VCaP (cell line): ENCODE measurements at regions not wholly inside any gene's neighbourhood (a gene's known extent, or its start where the extent isn't known, plus 50 kb on each side); places are given as distances from the start of the nearest gene placed in this dataset.

Source experiments
- H3K27ac ChIP-seq: fragments of 450-650 bp; 2 replicates; pipeline ENCODE4 v1.5.1; 2017
- CTCF ChIP-seq: fragments of 450-650 bp; conservative IDR thresholded peaks from 2 replicates; pipeline ENCODE4 v1.5.1; 2017; ENCODE audit warnings: mild to moderate bottlenecking, moderate library complexity

- peak overlapping the region; percentile 18; the same call in 1 of the 2 replicates for H3K27ac ChIP-seq
- no peak for TF ChIP-seq CTCF
These were observed 228.9 kb downstream of the ANKRD60 start for GRCh38 chr20:57999465-58000111.

- no peak for TF ChIP-seq CTCF
- H3K27ac ChIP-seq = peak overlapping the region; percentile 18; the same call in 1 of the 2 replicates
These were observed 229.4 kb downstream of the ANKRD60 start for GRCh38 chr20:57998981-57999464.

GRCh38 chr20:57998276-57998675, 230.2 kb downstream of the ANKRD60 start:
- no peak overlapping the region; the same call in 1 of the 2 replicates for H3K27ac ChIP-seq
- TF ChIP-seq CTCF = no peak

DNA sequence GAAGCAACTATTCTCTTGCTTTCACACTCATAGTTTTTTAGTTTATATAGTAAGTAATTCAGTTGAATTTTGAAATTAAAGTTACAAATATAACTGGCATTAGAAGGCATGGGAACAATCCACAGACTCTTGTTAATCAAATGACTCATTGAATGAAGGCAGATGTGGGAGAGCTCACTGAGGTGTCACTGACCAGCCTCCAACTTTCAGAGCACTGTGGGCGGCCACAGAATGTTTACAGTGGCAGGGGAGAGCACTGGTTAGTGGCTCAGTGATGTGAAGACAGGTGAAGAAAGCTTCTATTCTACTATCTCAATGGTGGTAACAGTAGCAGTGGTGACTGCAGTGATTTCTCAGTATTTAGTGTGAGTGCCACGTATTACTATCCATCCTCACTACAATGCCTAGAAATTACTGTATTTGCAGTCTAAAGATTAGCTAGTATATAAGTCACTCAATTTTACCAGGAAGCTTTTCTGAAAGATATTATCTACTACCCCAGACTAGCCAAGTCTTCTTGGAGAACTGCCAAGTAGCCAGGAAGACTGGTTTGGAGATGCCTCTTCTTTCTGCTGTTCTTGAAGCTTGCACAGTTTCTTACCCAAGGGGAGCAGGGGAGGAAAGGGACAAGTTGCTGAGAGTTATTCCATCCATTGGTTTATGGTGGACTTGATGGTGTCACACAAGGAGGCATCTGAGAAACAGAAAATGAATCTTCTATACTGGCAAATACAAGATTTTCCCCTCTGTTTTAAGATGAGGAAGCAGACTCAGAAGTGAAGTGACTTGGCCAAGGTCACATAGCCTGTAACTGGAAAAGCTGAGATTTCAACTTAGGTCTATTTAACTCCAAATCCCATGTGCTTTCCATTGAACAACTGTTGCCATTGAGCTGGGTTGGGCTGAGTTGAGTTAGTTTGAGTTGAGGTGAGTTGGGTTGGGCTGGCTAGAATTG, 231.2 kb downstream of the ANKRD60 start:
- TF ChIP-seq CTCF = no peak
- H3K27ac ChIP-seq = peak overlapping the region; percentile 30

- peak overlapping the region; percentile 30 for H3K27ac ChIP-seq
- TF ChIP-seq CTCF = no peak
These were observed 232.0 kb downstream of the ANKRD60 start for GRCh38 chr20:57996465-57996864.

DNA sequence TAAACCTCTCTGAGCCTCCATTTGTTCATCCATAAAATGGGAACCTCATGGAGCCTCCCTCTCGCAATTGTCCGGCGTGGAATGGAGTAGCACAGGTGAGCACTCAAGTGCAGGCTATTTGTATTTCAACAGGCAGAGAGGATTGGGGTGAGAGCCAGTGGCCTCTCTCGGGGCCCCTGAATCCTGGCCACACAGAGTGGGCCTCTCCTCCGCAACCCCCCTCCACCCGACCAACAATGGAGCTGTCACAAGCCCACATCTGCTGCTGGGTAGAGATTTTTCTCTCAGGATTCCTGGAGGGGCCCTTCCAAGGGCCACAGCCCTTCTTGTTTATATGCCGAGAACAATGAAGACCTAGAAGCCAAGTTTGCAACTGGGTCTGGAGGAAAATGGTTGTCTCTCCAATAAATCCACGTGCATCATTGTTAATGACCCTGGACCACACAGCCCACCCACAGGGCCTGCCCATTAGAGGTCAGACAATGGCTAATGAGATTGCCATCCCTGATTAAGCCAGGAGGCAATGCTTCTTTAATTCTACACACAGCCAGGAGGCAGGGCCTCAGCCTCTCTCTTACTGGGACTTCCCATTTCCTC, 233.0 kb downstream of the ANKRD60 start:
- TF ChIP-seq CTCF = no peak

More for the DNA sequence above, 233.0 kb downstream of the ANKRD60 start:
- no peak overlapping the region for H3K27ac ChIP-seq
